ENCODE measurements at regions not wholly inside any gene's neighbourhood (a gene's known extent, or its start where the extent isn't known, plus 50 kb on each side); places are given as distances from the start of the nearest gene placed in this dataset.

- no peak overlapping the region for H3K4me3 Mint-ChIP-seq
- no peaks in the 10 kb centered on the region for H3K4me1 Mint-ChIP-seq
- H3K27me3 ChIP-seq (replicated peaks in 1 of 4; ENCODE audit: control extremely low read depth in 1 of 4, control insufficient read depth in 3 of 4, insufficient read depth in 4 of 4, low read length in 3 of 4) = peaks cover 0 to 4% (median 0%) of the 10 kb centered on the region in 4 experiments
- no peaks in the 10 kb centered on the region for H3K4me1 ChIP-seq (ENCODE audit: control insufficient read depth in 2 of 2, insufficient read depth in 2 of 2, low read length in 2 of 2)
- DNase-seq (no peak), ATAC-seq (ENCODE audit: low read depth) (no peak)
- H3K4me2 ChIP-seq (replicated peaks; ENCODE audit: low read depth, low read length, poor library complexity, severe bottlenecking) = no peak overlapping the region
- H3K9me3 ChIP-seq (ENCODE audit: control extremely low read depth in 1 of 3, control insufficient read depth in 2 of 3, insufficient read depth in 1 of 3, low read length in 2 of 3) = peaks cover 0 to 5% (median 0%) of the 10 kb centered on the region in 3 donors
- CTCF ChIA-PET = interaction anchor here (2.7 to 4.6 kb wide), 2 partner anchors 266 to 270 kb away, joined by 20 to 57 read pairs; no protein-coding TSS in a partner anchor
- no peaks in the 10 kb centered on the region for H3K36me3 ChIP-seq (replicated peaks in 1 of 2; ENCODE audit: control extremely low read depth in 1 of 2, control insufficient read depth in 1 of 2, extremely low read depth in 1 of 2, insufficient read depth in 2 of 2, low read length in 1 of 2)
- peaks cover 7% of the 10 kb centered on the region for H3K27me3 Mint-ChIP-seq
- H3K4me3 ChIP-seq (ENCODE audit: control extremely low read depth in 1 of 5, extremely low read depth in 1 of 5, insufficient read depth in 1 of 5, low read depth in 2 of 5, low read length in 4 of 5) = no peak overlapping the region
- H3K27ac Mint-ChIP-seq = no peak overlapping the region
- no peak overlapping the region for H3K9ac ChIP-seq (ENCODE audit: low read length)
- intact Hi-C loops (cut with micrococcal nuclease) = no loop called here
- H3K79me2 ChIP-seq (ENCODE audit: control insufficient read depth, insufficient read depth, low read length) = no peaks in the 10 kb centered on the region
- no peaks in the 10 kb centered on the region for H3K9me3 Mint-ChIP-seq (ENCODE audit: insufficient read depth)
- no peak for TF ChIP-seq EZH2 (IDR thresholded peaks at IDR 0.05; ENCODE audit: borderline replicate concordance, insufficient read depth, low read depth, low read length, poor library complexity, severe bottlenecking)
- TF ChIP-seq CTCF (IDR thresholded peaks at IDR 0.05) = no peak
- 82% methylated on average over 2 of the region's 5 CpGs for WGBS (ENCODE audit: insufficient coverage)
- POLR2A ChIA-PET = interaction anchor here (1.7 kb wide), 1 partner anchor 265 kb away, joined by 5 read pairs; no protein-coding TSS in a partner anchor
- H2AFZ ChIP-seq (ENCODE audit: insufficient read depth, low read depth, low read length, poor library complexity, severe bottlenecking) = no peak overlapping the region
- H4K20me1 ChIP-seq (ENCODE audit: control insufficient read depth, insufficient read depth, low read length, poor library complexity, severe bottlenecking) = no peaks in the 10 kb centered on the region
- H3K27ac ChIP-seq (ENCODE audit: low read length in 2 of 2) = no peak overlapping the region
Observed at GRCh38 chr3:194953291-194953690, 267.6 kb downstream of the FAM43A start.

GRCh38 chr3:194955546-194955945 is 269.9 kb downstream of the FAM43A start:
- POLR2A ChIA-PET = no interaction called here
- Histone ChIP-seq H3K27me3 (replicated peaks in 1 of 4; ENCODE audit: control extremely low read depth in 1 of 4, control insufficient read depth in 3 of 4, insufficient read depth in 4 of 4, low read length in 3 of 4) (peaks cover 0 to 4% (median 0%) of the 10 kb centered on the region in 4 experiments), H4K20me1 (ENCODE audit: control insufficient read depth, insufficient read depth, low read length, poor library complexity, severe bottlenecking) (no peaks in the 10 kb centered on the region), H3K79me2 (ENCODE audit: control insufficient read depth, insufficient read depth, low read length) (no peaks in the 10 kb centered on the region), H3K4me3 (ENCODE audit: control extremely low read depth in 1 of 5, extremely low read depth in 1 of 5, insufficient read depth in 1 of 5, low read depth in 2 of 5, low read length in 4 of 5) (no peak overlapping the region), H3K4me1 (ENCODE audit: control insufficient read depth in 2 of 2, insufficient read depth in 2 of 2, low read length in 2 of 2) (no peaks in the 10 kb centered on the region), H3K9ac (ENCODE audit: low read length) (no peak overlapping the region), H3K9me3 (ENCODE audit: control extremely low read depth in 1 of 3, control insufficient read depth in 2 of 3, insufficient read depth in 1 of 3, low read length in 2 of 3) (no peaks in the 10 kb centered on the region), H2AFZ (ENCODE audit: insufficient read depth, low read depth, low read length, poor library complexity, severe bottlenecking) (no peak overlapping the region), H3K27ac (ENCODE audit: low read length in 2 of 2) (no peak overlapping the region), H3K36me3 (replicated peaks in 1 of 2; ENCODE audit: control extremely low read depth in 1 of 2, control insufficient read depth in 1 of 2, extremely low read depth in 1 of 2, insufficient read depth in 2 of 2, low read length in 1 of 2) (no peaks in the 10 kb centered on the region), H3K4me2 (replicated peaks; ENCODE audit: low read depth, low read length, poor library complexity, severe bottlenecking) (no peak overlapping the region)
- no peak overlapping the region for H3K4me3 Mint-ChIP-seq
- H3K9me3 Mint-ChIP-seq (ENCODE audit: insufficient read depth) = no peaks in the 10 kb centered on the region
- 90% methylated on average over 3 of the region's 7 CpGs for WGBS (ENCODE audit: insufficient coverage)
- H3K4me1 Mint-ChIP-seq = no peaks in the 10 kb centered on the region
- CTCF ChIA-PET = interaction anchor here (4.6 kb wide), 1 partner anchor 273 kb away, joined by 57 read pairs; no protein-coding TSS in a partner anchor
- intact Hi-C loops (cut with micrococcal nuclease) = no loop called here
- H3K27ac Mint-ChIP-seq = no peak overlapping the region
- DNase-seq (no peak), ATAC-seq (ENCODE audit: low read depth) (no peak)
- TF ChIP-seq EZH2 (IDR thresholded peaks at IDR 0.05; ENCODE audit: borderline replicate concordance, insufficient read depth, low read depth, low read length, poor library complexity, severe bottlenecking) = no peak
- no peak for TF ChIP-seq CTCF (IDR thresholded peaks at IDR 0.05)
- H3K27me3 Mint-ChIP-seq = peaks cover 8% of the 10 kb centered on the region

Data from B cell (primary cell).